ENCODE measurements at regions not wholly inside any gene's neighbourhood (a gene's known extent, or its start where the extent isn't known, plus 50 kb on each side); places are given as distances from the start of the nearest gene placed in this dataset.

DNA sequence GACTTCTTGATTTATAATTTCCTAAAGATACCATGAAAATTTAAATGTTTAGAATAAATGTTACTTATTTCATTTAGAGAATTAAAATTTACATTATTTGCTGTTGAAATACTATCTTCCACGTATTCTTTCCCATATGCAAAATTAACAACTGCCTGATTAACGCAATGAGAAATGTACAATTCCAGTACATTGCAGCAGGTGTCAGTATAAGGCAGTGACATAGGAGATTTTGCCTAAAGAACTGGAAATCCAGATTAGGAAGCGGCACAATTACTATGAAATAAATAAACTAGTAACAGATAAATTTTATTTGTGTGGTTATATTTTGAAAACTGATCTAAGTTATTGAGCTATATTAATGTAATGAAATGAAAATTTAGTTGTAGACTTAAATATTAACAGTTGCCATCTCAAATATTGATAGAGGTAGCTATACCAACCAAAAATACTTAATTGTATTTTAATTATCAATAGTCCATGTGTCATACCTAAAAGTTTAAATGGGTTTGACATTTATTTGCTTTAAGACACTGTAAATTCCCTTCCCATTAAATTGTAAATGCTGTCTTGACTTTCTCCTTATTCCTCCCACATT, 300.2 kb downstream of the UTRN start:
- Histone ChIP-seq H3K27me3 (no peaks in the 10 kb centered on the region), H3K9me3 (no peaks in the 10 kb centered on the region), H3K27ac (no peak overlapping the region), H3K4me1 (peaks cover 10 to 23% (median 20%) of the 10 kb centered on the region in 4 donors), H3K4me3 (no peak overlapping the region), H3K36me3 (peaks cover 0 to 4% (median 0%) of the 10 kb centered on the region in 4 donors)
- no peak for DNase-seq
- 40 to 50% methylated on average over 3 of the region's 3 CpGs for WGBS, 2 donors
- TF ChIP-seq EP300 (IDR thresholded peaks at IDR 0.05): no peak
- no peak for TF ChIP-seq POLR2AphosphoS5 (IDR thresholded peaks at IDR 0.05)
- TF ChIP-seq POLR2A (IDR thresholded peaks at IDR 0.05): no peak
- TF ChIP-seq, protein P1, sequence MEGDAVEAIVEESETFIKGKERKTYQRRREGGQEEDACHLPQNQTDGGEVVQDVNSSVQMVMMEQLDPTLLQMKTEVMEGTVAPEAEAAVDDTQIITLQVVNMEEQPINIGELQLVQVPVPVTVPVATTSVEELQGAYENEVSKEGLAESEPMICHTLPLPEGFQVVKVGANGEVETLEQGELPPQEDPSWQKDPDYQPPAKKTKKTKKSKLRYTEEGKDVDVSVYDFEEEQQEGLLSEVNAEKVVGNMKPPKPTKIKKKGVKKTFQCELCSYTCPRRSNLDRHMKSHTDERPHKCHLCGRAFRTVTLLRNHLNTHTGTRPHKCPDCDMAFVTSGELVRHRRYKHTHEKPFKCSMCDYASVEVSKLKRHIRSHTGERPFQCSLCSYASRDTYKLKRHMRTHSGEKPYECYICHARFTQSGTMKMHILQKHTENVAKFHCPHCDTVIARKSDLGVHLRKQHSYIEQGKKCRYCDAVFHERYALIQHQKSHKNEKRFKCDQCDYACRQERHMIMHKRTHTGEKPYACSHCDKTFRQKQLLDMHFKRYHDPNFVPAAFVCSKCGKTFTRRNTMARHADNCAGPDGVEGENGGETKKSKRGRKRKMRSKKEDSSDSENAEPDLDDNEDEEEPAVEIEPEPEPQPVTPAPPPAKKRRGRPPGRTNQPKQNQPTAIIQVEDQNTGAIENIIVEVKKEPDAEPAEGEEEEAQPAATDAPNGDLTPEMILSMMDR (IDR thresholded peaks at IDR 0.05): peak; percentile 40 to 70 (median 47)
- no peak for ATAC-seq (ENCODE audit: low FRiP score in 2 of 2)

DNA sequence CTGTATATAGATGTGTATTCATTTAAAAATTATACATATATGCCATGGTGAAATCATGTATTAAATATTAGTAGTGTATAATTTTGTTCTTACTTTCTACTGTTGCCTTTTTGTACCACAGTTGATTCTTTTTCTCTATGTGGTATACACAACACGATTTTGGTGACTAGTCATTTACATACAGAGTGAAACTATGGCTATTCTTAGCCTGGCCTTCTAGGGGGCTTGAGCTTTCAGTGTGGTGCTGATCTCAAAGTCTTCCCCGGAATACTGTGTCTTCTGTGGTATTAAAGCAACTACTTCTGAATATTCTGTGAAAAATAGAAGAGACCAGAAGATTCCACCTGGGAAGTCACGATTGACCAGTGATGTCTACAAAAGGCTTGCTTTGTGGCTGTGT, 301.9 kb downstream of the UTRN start:
- H3K36me3 ChIP-seq: peaks cover 0 to 5% (median 0%) of the 10 kb centered on the region in 4 donors
- H3K27me3 ChIP-seq: no peaks in the 10 kb centered on the region
- 79% methylated on average over 3 of the region's 3 CpGs for WGBS, 2 donors
- TF ChIP-seq EP300 (IDR thresholded peaks at IDR 0.05): no peak
- no peak for TF ChIP-seq POLR2A (IDR thresholded peaks at IDR 0.05)
- TF ChIP-seq, protein P1 (IDR thresholded peaks at IDR 0.05): no peak
- TF ChIP-seq POLR2AphosphoS5 (IDR thresholded peaks at IDR 0.05): no peak
- ATAC-seq (ENCODE audit: low FRiP score in 2 of 2): no peak
- H3K27ac ChIP-seq: no peak overlapping the region
- no peaks in the 10 kb centered on the region for H3K9me3 ChIP-seq
- no peak overlapping the region for H3K4me3 ChIP-seq
- DNase-seq: no peak
- H3K4me1 ChIP-seq: peaks cover 10 to 20% (median 18%) of the 10 kb centered on the region in 4 donors

DNA sequence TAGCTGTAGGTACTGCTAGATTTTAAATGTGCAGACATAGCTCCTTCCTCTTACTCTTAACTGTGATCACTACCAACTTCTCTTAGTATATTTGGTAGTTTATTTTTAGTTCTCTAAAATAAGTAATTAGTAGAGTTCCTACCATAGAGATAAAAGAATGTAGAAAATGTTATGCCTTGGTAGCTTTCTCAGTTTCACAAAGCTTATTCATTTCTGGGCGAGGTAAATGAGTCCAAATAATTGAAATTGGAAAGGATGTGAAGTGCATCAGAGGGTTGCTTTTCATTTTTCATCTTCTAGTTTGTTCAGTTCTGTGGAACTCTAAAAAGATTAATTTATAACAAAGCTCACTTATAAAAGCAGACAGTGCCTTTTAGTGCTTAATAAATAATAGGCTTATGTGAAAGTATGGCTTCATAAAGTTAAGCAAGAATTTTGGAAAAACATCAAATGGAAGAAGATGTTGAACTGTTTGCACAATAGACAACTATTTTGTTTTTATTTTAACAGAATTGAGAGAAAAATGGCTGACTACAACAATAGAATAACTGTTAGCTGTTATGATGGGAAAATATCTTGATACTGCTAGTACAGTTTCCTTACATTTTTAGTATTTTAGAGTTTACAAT, 303.7 kb downstream of the UTRN start:
- H3K27ac ChIP-seq: no peak overlapping the region
- peaks cover 0 to 19% (median 0%) of the 10 kb centered on the region in 4 donors for H3K36me3 ChIP-seq
- TF ChIP-seq, protein P1 (IDR thresholded peaks at IDR 0.05): no peak
- TF ChIP-seq POLR2AphosphoS5 (IDR thresholded peaks at IDR 0.05) (no peak), POLR2A (IDR thresholded peaks at IDR 0.05) (no peak), EP300 (IDR thresholded peaks at IDR 0.05) (no peak)
- H3K4me3 ChIP-seq: no peak overlapping the region
- DNase-seq (no peak), ATAC-seq (ENCODE audit: low FRiP score in 2 of 2) (no peak)
- H3K9me3 ChIP-seq: no peaks in the 10 kb centered on the region
- H3K27me3 ChIP-seq: no peaks in the 10 kb centered on the region
- peaks cover 0 to 5% (median 2%) of the 10 kb centered on the region in 4 donors for H3K4me1 ChIP-seq
- 72 to 78% methylated on average over 1 of the region's 1 CpG for WGBS, 2 donors

DNA sequence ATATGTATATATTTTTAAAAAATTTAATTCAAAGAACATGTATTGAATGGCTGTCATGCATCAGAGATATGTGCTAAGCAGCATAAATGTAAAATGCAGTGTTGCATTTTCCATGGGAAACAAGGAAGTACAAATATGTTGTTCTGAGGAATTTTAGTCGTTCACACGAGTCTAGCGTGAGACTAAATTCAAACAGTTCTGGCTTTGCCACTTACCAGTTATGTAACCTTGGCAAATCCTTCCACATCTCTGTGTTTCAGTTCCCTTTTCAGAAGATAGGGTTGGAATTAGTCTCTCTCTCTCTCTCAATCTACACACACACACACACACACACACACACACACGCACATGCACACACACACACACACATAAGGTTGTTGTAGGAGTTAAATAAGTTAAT, 305.4 kb downstream of the UTRN start:
- Histone ChIP-seq H3K27ac (no peak overlapping the region), H3K4me1 (peaks cover 0 to 10% (median 3%) of the 10 kb centered on the region in 4 donors), H3K9me3 (no peaks in the 10 kb centered on the region), H3K36me3 (peaks cover 0 to 19% (median 0%) of the 10 kb centered on the region in 4 donors), H3K27me3 (no peaks in the 10 kb centered on the region), H3K4me3 (no peak overlapping the region)
- ATAC-seq (ENCODE audit: low FRiP score in 2 of 2) (peak in 1 of 2 donors; percentile 85), DNase-seq (no peak)
- 46 to 63% methylated on average over 4 of the region's 4 CpGs for WGBS, 2 donors
- TF ChIP-seq EP300 (IDR thresholded peaks at IDR 0.05) (no peak), POLR2A (IDR thresholded peaks at IDR 0.05) (no peak), POLR2AphosphoS5 (IDR thresholded peaks at IDR 0.05) (no peak)
- TF ChIP-seq, protein P1 (IDR thresholded peaks at IDR 0.05): no peak

Data from upper lobe of left lung (tissue), 6 donors.